BLaER1 (cell line): ENCODE measurements at regions not wholly inside any gene's neighbourhood (a gene's known extent, or its start where the extent isn't known, plus 50 kb on each side); places are given as distances from the start of the nearest gene placed in this dataset.
A peak's percentile ranks its signal among the peaks of the same experiment; 100 is the strongest.

Experiments
- H3K27ac ChIP-seq: shearing (Covaris generic); formaldehyde crosslinking; 2 replicates; pipeline ENCODE4 v1.8.1; 2022
- H3K27me3 ChIP-seq: shearing (Covaris generic); formaldehyde crosslinking; 2 replicates; pipeline ENCODE4 v1.8.1; 2022
- H3K36me3 ChIP-seq: shearing (Covaris generic); formaldehyde crosslinking; 2 replicates; pipeline ENCODE4 v1.8.1; 2022
- H3K4me1 ChIP-seq: shearing (Covaris generic); formaldehyde crosslinking; 2 replicates; pipeline ENCODE4 v1.8.1; 2022
- H3K4me2 ChIP-seq: shearing (Covaris generic); formaldehyde crosslinking; 2 replicates; pipeline ENCODE4 v1.8.1; 2022
- H3K4me3 ChIP-seq: shearing (Covaris generic); formaldehyde crosslinking; 2 replicates; pipeline ENCODE4 v1.8.1; 2022
- H3K9ac ChIP-seq: shearing (Covaris generic); formaldehyde crosslinking; 2 replicates; pipeline ENCODE4 v1.8.1; 2022
- H3K9me3 ChIP-seq: shearing (Covaris generic); formaldehyde crosslinking; 2 replicates; pipeline ENCODE4 v1.8.1; 2022
- H4K20me1 ChIP-seq: shearing (Covaris generic); formaldehyde crosslinking; 2 replicates; pipeline ENCODE4 v1.8.1; 2022
- Cebpa-rat ChIP-seq: shearing (Covaris generic); IDR thresholded peaks from 2 replicates; pipeline ENCODE4 v1.8.1; 2022

DNA sequence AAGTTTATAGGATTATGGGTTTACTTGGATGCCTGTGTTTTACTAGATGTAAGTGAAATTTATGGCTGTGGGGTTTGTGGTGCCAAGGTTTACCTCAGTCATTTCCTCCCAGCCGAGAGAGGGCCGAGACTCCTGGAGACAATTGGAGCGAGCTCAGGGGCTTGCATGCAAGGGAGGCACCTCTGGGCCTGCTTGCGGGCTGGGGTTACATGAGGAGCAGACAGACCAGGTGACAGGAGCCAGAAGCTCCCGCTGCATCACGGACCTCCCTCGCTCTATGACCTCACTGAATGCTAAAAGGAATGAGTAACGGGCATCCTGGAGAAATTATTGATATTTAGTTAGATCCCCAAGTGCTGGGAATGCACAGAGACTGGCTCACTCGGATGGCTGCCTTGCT lies 275.2 kb upstream of the KIRREL3 start:
- TF ChIP-seq Cebpa-rat = no peak
- Histone ChIP-seq H3K9me3 (no peaks in the 10 kb centered on the region), H3K4me2 (no peak overlapping the region), H4K20me1 (no peaks in the 10 kb centered on the region), H3K4me1 (no peaks in the 10 kb centered on the region), H3K27ac (no peak overlapping the region), H3K9ac (no peak overlapping the region), H3K27me3 (no peaks in the 10 kb centered on the region), H3K4me3 (no peak overlapping the region), H3K36me3 (no peaks in the 10 kb centered on the region)

DNA sequence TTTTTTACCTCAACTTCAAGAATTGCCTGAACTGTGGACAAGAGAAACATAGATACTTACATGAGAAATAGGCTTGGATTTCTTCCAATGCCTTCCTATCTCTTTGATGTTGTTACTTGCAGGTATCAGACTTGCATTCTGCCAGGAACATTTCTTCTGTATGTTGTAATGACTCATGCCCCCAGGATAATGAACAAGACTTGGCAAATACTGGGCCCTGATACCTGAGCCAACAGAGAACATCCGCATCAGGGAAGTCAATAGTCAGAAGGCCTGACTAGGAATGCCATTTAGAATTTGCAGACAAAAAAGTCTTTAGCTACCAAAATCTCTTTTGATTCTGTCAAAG lies 273.7 kb upstream of the KIRREL3 start:
- Histone ChIP-seq H3K4me1 (no peaks in the 10 kb centered on the region), H3K9ac (no peak overlapping the region), H3K27me3 (no peaks in the 10 kb centered on the region), H3K4me3 (no peak overlapping the region), H3K27ac (no peak overlapping the region), H4K20me1 (no peaks in the 10 kb centered on the region), H3K9me3 (no peaks in the 10 kb centered on the region), H3K36me3 (no peaks in the 10 kb centered on the region), H3K4me2 (no peak overlapping the region)
- TF ChIP-seq Cebpa-rat = no peak

DNA sequence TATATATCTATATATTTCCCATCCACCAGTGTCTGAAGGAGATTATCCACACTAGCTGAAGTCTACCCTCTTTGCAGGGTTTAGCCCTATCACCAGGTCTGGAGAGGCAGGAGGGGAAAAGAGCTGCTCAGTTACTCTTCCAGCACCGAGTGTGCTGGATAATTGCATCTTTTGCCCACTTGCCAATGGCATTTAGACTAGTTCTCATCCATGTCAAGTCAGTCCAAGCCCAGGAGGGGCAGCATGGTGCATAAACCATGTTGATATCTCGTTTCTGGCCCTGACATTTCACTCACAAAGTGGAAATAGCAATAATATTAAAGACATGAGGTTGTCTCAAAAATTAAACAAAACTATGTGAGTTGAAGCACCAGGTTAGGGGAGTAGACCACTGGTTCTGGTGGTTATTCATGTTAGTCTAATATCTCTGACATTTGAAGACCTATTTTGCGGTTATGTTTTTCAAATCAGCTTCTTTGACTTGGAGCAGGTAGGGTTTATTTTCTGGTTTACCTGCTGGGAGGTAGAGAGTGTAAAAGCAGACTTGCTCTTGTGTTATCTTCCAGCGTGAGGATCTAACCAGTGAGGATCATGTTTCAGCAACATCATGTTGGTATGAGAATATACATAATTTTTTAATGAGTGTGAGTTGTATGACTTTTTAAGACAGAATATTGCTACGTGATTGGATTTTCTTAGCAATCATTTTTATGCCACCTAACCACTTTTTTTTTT lies 273.2 kb upstream of the KIRREL3 start:
- H3K9me3 ChIP-seq = no peaks in the 10 kb centered on the region
- no peak overlapping the region for H3K27ac ChIP-seq
- no peak overlapping the region for H3K9ac ChIP-seq
- H3K36me3 ChIP-seq = no peaks in the 10 kb centered on the region
- no peaks in the 10 kb centered on the region for H3K27me3 ChIP-seq
- no peak overlapping the region for H3K4me3 ChIP-seq
- TF ChIP-seq Cebpa-rat = no peak
- H4K20me1 ChIP-seq = no peaks in the 10 kb centered on the region
- no peaks in the 10 kb centered on the region for H3K4me1 ChIP-seq
- no peak overlapping the region for H3K4me2 ChIP-seq

DNA sequence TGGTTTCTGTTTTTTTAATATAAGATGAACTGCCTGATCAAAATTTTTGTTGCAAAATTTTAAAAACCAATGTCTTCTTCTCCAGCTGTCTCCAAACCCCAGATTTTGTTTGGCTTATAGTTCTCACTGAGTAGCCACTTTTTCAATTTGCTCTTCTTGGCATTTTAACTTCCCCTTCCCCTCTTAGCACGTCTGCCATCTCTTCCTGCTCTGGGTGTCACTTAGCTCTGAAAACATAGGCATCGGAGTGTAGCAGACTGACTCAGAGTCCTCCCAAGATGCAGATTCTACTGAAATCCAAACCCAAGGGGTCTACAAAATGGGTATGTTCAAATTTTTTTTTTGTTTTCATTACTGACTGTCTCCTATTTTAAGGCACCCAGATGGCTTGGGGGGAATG lies 270.3 kb upstream of the KIRREL3 start:
- Histone ChIP-seq H3K36me3 (no peaks in the 10 kb centered on the region), H3K27ac (no peak overlapping the region), H3K4me2 (no peak overlapping the region), H3K27me3 (no peaks in the 10 kb centered on the region), H3K9ac (no peak overlapping the region), H3K9me3 (peaks cover 4% of the 10 kb centered on the region; the same call in 1 of the 2 replicates), H4K20me1 (no peaks in the 10 kb centered on the region), H3K4me3 (no peak overlapping the region), H3K4me1 (no peaks in the 10 kb centered on the region)
- no peak for TF ChIP-seq Cebpa-rat

DNA sequence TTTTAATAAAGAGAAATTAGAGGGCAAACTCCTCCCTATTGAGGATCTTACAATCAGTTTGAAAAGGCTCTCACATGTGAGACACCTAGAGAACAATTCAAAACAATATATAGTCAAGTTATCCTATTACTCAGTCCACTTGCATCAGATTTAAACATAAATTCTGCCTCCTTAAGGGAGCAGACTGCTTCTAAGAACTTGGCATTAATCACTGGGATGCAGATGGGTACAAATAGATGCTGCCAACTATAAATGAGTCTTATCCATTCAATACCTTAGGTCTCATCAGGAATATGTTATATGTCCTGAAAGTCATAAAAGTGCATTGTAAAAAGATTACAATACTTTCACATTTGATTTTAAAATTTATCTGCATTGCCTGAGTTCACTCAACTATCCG lies 269.3 kb upstream of the KIRREL3 start:
- Histone ChIP-seq H3K36me3 (no peaks in the 10 kb centered on the region), H3K4me2 (no peak overlapping the region), H3K27ac (no peak overlapping the region), H3K27me3 (no peaks in the 10 kb centered on the region), H3K4me1 (no peaks in the 10 kb centered on the region), H4K20me1 (no peaks in the 10 kb centered on the region), H3K4me3 (no peak overlapping the region), H3K9ac (no peak overlapping the region), H3K9me3 (peaks cover 4% of the 10 kb centered on the region; the same call in 1 of the 2 replicates)
- no peak for TF ChIP-seq Cebpa-rat

DNA sequence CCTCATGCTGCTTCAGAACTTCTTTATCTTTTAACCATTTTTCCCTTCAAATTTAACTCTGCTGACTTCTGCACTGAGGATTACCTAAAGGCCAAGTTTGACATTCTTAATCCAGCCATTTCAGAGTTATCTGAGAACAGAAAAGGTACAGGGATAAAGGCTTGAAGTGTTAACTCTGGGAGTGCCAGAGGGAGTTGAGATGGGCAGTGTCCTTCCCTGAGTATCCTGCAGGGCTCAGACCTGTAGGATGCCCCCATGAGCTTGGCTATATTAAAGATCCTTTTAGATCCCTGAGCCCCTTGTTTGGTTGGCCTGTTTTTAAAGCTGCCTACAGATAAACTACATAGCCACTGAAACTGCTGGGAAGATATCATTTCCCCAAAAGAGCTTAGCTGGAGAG lies 268.4 kb upstream of the KIRREL3 start:
- Histone ChIP-seq H3K27me3 (no peaks in the 10 kb centered on the region), H3K4me2 (no peak overlapping the region), H3K9me3 (peaks cover 4% of the 10 kb centered on the region; the same call in 1 of the 2 replicates), H3K9ac (no peak overlapping the region), H3K4me1 (no peaks in the 10 kb centered on the region), H3K27ac (no peak overlapping the region), H4K20me1 (no peaks in the 10 kb centered on the region), H3K4me3 (no peak overlapping the region), H3K36me3 (no peaks in the 10 kb centered on the region)
- no peak for TF ChIP-seq Cebpa-rat

DNA sequence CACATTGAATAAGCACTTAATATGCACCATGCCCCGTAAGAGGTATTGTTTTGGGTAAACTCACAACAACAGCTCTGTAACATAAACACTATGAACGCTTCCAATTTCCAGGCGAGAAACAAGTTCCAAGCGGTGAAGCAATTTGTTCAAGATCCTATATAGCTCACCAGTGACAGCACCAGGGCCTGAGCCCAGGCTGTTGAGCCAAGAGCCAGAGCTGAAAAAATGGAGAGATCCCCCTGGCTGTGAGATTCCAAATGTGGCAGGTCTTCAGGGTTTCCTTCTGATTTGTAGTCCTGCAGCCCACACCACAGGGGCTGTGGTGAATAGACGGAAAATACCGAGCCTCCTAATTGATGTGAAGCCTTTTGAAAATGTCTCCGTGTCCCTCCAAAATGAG lies 268.0 kb upstream of the KIRREL3 start:
- TF ChIP-seq Cebpa-rat = no peak
- Histone ChIP-seq H3K9ac (no peak overlapping the region), H4K20me1 (no peaks in the 10 kb centered on the region)

DNA sequence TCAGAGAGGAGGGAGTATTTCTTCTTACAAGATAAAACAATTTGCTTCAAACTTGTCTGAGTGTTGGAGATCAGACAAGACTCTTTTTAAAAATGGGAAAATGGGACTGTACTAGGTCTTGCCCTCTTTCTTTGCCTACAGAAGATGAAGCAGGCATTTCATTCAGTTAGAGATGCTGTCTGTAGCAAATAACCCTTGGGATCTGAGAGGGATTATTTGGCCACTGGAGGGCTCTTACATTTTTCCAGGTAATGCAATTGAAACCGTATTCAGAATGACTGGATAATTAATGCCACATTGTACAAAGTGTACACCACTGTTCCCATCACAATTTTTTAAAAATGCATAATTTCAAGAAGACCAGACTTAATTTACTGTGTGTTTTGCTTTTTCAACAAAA lies 258.5 kb upstream of the KIRREL3 start:
- Histone ChIP-seq H3K4me1 (peaks cover 10% of the 10 kb centered on the region), H3K4me3 (no peak overlapping the region), H3K27ac (no peak overlapping the region), H4K20me1 (no peaks in the 10 kb centered on the region), H3K4me2 (no peak overlapping the region), H3K9me3 (0 out of 2 replicates have a peak, but pooled peaks cover 7% of the 10 kb centered on the region), H3K27me3 (no peaks in the 10 kb centered on the region), H3K9ac (no peak overlapping the region), H3K36me3 (no peaks in the 10 kb centered on the region)
- TF ChIP-seq Cebpa-rat = no peak

More for the DNA sequence above, 268.0 kb upstream of the KIRREL3 start:
- no peak overlapping the region for H3K27ac ChIP-seq
- no peaks in the 10 kb centered on the region for H3K36me3 ChIP-seq
- no peaks in the 10 kb centered on the region for H3K4me1 ChIP-seq
- no peak overlapping the region for H3K4me2 ChIP-seq
- peaks cover 4% of the 10 kb centered on the region; the same call in 1 of the 2 replicates for H3K9me3 ChIP-seq
- no peak overlapping the region for H3K4me3 ChIP-seq
- H3K27me3 ChIP-seq = no peaks in the 10 kb centered on the region

DNA sequence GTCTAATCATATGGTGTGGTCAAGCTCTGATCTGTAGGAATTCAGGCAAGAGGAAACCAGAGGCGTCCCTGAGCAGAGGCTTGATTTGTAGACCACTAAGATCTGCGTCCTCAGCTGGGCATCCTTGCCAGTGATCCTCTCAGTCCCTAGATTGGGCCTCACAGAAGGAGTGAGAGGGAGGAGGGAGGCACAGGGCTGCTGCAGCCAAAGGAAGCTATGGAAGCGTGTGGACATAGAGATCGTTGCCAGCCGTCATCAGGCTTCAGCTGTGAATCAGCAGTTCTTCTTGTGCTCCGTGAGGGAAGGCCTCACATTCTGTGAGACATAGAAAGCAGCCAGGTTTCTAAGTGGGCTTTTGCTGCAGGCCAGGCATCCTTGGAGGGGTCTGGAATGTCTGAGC lies 254.6 kb upstream of the KIRREL3 start:
- Histone ChIP-seq H3K4me2 (no peak overlapping the region), H3K9ac (no peak overlapping the region), H3K9me3 (0 out of 2 replicates have a peak, but pooled peaks cover 7% of the 10 kb centered on the region), H3K27me3 (no peaks in the 10 kb centered on the region), H3K27ac (no peak overlapping the region), H3K4me1 (peaks cover 29% of the 10 kb centered on the region), H4K20me1 (no peaks in the 10 kb centered on the region), H3K36me3 (no peaks in the 10 kb centered on the region), H3K4me3 (no peak overlapping the region)
- no peak for TF ChIP-seq Cebpa-rat

DNA sequence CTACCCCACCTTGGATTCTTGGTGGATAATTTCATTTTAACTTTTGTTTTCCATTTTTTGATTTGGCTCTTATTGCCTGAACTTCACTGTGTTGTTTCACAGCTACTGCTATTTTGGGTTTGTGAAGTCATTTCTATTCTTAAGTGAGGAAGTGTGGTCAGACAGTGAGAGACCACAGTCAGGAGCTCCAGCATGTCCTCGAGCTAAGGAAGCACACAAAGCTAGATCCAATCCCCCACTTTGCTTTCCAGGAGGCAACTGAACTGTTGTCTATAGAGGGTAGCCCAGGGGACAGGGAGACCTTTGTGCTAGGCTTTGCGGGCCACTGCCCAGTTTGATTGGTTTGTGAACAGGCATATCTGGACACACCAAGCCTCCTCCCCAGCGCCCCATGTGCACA lies 251.8 kb upstream of the KIRREL3 start:
- Histone ChIP-seq H4K20me1 (no peaks in the 10 kb centered on the region), H3K4me1 (peaks cover 35% of the 10 kb centered on the region), H3K27ac (peak overlapping the region; percentile 46), H3K9ac (peak overlapping the region; percentile 31; the same call in 1 of the 2 replicates), H3K4me3 (no peak overlapping the region), H3K4me2 (peak overlapping the region; percentile 66), H3K27me3 (no peaks in the 10 kb centered on the region), H3K9me3 (no peaks in the 10 kb centered on the region), H3K36me3 (no peaks in the 10 kb centered on the region)
- no peak for TF ChIP-seq Cebpa-rat

DNA sequence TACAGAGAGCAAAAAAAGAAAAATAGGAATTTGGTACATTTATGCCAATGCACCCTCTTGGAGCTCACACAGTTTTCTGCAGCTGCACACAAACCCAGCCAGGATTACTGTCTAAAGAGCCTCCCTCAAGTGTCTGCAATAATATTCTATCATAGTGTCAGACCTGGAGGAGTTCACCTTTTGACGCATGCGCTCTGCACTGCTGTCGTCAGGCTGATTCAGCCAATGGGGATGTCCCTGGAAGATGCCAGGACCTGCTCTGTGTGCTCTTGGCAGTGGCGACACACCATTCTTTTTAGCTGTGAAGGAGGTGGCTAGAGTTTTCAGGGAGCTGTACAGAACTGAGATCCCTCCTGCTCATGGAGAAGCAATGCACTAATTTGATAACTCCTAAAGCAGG lies 249.0 kb upstream of the KIRREL3 start:
- H4K20me1 ChIP-seq = no peaks in the 10 kb centered on the region
- H3K9ac ChIP-seq = no peak overlapping the region
- H3K4me3 ChIP-seq = no peak overlapping the region
- H3K4me1 ChIP-seq = peaks cover 44% of the 10 kb centered on the region
- no peaks in the 10 kb centered on the region for H3K9me3 ChIP-seq
- no peaks in the 10 kb centered on the region for H3K36me3 ChIP-seq
- H3K4me2 ChIP-seq = no peak overlapping the region
- H3K27ac ChIP-seq = no peak overlapping the region
- no peak for TF ChIP-seq Cebpa-rat
- H3K27me3 ChIP-seq = no peaks in the 10 kb centered on the region
